ENCODE measurements at regions not wholly inside any gene's neighbourhood (a gene's known extent, or its start where the extent isn't known, plus 50 kb on each side); places are given as distances from the start of the nearest gene placed in this dataset.

DNA sequence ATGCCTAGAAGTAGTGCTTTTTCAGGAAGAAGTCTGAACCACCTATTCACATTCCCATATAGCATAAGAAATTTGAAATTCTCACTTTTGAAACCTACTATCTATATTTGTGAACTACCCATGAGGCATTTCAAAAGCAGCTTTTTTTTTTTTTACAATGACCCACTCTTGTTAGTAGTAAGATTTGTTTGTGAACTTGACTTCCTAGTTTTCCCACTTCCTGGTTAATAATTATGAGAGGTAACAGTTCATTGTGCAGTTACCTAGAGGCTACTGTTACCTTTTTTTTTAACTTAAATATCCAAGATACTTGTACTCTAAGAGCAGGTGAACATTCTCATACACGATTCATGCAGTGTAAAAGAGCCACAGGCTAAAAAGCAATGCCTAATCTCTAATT, 371.7 kb upstream of the ADGRL2 start:
- TF ChIP-seq, protein P1, sequence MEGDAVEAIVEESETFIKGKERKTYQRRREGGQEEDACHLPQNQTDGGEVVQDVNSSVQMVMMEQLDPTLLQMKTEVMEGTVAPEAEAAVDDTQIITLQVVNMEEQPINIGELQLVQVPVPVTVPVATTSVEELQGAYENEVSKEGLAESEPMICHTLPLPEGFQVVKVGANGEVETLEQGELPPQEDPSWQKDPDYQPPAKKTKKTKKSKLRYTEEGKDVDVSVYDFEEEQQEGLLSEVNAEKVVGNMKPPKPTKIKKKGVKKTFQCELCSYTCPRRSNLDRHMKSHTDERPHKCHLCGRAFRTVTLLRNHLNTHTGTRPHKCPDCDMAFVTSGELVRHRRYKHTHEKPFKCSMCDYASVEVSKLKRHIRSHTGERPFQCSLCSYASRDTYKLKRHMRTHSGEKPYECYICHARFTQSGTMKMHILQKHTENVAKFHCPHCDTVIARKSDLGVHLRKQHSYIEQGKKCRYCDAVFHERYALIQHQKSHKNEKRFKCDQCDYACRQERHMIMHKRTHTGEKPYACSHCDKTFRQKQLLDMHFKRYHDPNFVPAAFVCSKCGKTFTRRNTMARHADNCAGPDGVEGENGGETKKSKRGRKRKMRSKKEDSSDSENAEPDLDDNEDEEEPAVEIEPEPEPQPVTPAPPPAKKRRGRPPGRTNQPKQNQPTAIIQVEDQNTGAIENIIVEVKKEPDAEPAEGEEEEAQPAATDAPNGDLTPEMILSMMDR (IDR thresholded peaks at IDR 0.05; ENCODE audit: poor library complexity, severe bottlenecking) = no peak
- TF ChIP-seq POLR2AphosphoS5 (IDR thresholded peaks at IDR 0.05) = no peak
- TF ChIP-seq EZH2 (IDR thresholded peaks at IDR 0.05; ENCODE audit: borderline replicate concordance, insufficient read depth, low read length, poor library complexity, severe bottlenecking) = no peak
- TF ChIP-seq RAD21 (conservative IDR thresholded peaks at IDR 0.05) = no peak
- no peak for TF ChIP-seq EP300 (conservative IDR thresholded peaks at IDR 0.05; ENCODE audit: poor library complexity, severe bottlenecking)
- TF ChIP-seq, protein P2, sequence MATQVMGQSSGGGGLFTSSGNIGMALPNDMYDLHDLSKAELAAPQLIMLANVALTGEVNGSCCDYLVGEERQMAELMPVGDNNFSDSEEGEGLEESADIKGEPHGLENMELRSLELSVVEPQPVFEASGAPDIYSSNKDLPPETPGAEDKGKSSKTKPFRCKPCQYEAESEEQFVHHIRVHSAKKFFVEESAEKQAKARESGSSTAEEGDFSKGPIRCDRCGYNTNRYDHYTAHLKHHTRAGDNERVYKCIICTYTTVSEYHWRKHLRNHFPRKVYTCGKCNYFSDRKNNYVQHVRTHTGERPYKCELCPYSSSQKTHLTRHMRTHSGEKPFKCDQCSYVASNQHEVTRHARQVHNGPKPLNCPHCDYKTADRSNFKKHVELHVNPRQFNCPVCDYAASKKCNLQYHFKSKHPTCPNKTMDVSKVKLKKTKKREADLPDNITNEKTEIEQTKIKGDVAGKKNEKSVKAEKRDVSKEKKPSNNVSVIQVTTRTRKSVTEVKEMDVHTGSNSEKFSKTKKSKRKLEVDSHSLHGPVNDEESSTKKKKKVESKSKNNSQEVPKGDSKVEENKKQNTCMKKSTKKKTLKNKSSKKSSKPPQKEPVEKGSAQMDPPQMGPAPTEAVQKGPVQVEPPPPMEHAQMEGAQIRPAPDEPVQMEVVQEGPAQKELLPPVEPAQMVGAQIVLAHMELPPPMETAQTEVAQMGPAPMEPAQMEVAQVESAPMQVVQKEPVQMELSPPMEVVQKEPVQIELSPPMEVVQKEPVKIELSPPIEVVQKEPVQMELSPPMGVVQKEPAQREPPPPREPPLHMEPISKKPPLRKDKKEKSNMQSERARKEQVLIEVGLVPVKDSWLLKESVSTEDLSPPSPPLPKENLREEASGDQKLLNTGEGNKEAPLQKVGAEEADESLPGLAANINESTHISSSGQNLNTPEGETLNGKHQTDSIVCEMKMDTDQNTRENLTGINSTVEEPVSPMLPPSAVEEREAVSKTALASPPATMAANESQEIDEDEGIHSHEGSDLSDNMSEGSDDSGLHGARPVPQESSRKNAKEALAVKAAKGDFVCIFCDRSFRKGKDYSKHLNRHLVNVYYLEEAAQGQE (IDR thresholded peaks at IDR 0.05; ENCODE audit: borderline replicate concordance) = no peak
- no peak for TF ChIP-seq MXI1 (conservative IDR thresholded peaks at IDR 0.05; ENCODE audit: poor library complexity, severe bottlenecking)

Data from neural cell (in vitro differentiated cells).